ENCODE measurements at regions not wholly inside any gene's neighbourhood (a gene's known extent, or its start where the extent isn't known, plus 50 kb on each side); places are given as distances from the start of the nearest gene placed in this dataset.

DNA sequence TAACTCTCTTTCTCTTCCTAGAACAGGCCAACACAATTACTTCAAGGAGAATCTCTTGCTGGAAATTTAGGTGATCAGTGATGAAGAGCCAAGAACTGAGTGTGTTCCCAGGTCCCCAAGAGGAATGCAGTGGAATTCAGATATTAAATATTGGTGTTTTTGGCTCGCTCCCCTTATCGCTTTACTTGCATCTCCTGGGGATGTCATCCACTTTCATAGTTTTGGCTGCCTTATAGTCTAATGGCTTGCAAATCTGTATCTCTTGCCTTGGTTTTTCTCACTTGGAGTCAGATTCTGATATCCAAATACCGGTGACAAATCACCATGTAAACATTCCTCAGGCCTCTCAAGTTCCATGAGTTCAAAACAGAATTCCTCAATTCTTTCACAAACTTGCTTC lies 151.0 kb upstream of the C1orf87 start:
- H3K9me3 Mint-ChIP-seq: peaks cover 3% of the 10 kb centered on the region
- TF ChIP-seq, protein P1, sequence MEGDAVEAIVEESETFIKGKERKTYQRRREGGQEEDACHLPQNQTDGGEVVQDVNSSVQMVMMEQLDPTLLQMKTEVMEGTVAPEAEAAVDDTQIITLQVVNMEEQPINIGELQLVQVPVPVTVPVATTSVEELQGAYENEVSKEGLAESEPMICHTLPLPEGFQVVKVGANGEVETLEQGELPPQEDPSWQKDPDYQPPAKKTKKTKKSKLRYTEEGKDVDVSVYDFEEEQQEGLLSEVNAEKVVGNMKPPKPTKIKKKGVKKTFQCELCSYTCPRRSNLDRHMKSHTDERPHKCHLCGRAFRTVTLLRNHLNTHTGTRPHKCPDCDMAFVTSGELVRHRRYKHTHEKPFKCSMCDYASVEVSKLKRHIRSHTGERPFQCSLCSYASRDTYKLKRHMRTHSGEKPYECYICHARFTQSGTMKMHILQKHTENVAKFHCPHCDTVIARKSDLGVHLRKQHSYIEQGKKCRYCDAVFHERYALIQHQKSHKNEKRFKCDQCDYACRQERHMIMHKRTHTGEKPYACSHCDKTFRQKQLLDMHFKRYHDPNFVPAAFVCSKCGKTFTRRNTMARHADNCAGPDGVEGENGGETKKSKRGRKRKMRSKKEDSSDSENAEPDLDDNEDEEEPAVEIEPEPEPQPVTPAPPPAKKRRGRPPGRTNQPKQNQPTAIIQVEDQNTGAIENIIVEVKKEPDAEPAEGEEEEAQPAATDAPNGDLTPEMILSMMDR (conservative IDR thresholded peaks at IDR 0.05): no peak
- H3K4me3 Mint-ChIP-seq: no peak overlapping the region
- no peaks in the 10 kb centered on the region for H3K27me3 Mint-ChIP-seq (ENCODE audit: low read depth)
- H3K27ac Mint-ChIP-seq (ENCODE audit: unreplicated experiment): no peak overlapping the region
- no peak for DNase-seq (ENCODE audit: low read depth, low spot score)
- no peaks in the 10 kb centered on the region for H3K36me3 Mint-ChIP-seq (ENCODE audit: low read depth)
- H3K4me1 Mint-ChIP-seq: no peaks in the 10 kb centered on the region

DNA sequence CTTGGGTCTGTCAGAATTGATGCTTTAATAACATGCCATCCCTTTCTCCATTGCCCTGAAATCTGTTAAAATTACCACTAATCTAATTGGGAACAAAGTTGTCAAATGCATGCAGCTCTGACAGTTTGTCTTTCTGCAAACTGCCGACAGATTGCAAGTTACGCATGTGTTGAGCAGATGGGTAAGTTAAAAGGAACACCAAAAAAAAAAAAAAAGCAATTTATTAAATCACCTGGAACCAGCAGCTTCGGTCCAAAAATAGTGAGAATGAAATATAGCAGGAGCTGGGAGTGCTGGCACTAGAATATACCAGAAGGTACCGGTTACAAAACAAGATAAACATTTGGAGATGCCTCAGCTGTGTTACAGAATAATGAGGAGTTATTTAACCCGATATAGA lies 149.6 kb upstream of the C1orf87 start:
- DNase-seq (ENCODE audit: low read depth, low spot score): no peak
- H3K27me3 Mint-ChIP-seq (ENCODE audit: low read depth): no peaks in the 10 kb centered on the region
- H3K36me3 Mint-ChIP-seq (ENCODE audit: low read depth): no peaks in the 10 kb centered on the region
- H3K4me1 Mint-ChIP-seq: no peaks in the 10 kb centered on the region
- H3K9me3 Mint-ChIP-seq: peaks cover 3% of the 10 kb centered on the region
- TF ChIP-seq, protein P1 (conservative IDR thresholded peaks at IDR 0.05): no peak
- no peak overlapping the region for H3K4me3 Mint-ChIP-seq
- H3K27ac Mint-ChIP-seq (ENCODE audit: unreplicated experiment): no peak overlapping the region

DNA sequence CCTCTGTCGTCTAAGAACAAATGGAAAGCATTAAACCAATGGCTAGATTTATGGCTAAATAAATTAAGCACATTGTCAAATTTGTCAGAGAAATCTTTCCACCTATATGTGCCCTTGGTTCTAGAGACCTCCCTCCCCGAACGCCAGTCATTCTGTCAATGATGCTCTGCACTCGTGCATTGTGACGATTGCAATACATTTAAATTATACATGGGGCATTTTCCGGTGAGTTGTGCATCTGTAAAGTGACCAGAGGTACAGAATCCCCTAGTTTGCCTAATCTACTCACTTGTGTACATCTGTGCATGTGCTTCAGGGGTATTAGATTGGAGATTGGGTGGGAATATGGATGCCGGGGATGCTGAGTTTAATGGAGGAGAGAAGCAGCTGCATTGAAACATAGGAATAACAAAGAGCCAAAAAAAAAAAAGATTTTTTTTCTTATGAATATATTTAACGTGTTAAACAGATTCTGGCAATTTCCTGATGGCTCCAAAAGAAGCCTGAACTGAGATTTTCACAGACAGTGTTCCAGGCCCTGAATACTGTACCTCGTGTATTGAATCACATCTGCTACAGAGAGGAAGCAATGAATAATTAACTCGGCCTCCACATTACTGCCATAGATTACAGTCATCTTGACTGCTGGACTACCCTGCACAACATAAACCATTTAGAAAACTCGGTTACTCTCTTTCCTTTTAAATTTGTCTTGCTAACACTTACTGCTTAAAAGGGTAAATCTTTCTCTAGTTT lies 149.0 kb upstream of the C1orf87 start:
- Mint-ChIP-seq H3K36me3 (ENCODE audit: low read depth) (no peaks in the 10 kb centered on the region), H3K27ac (ENCODE audit: unreplicated experiment) (no peak overlapping the region), H3K27me3 (ENCODE audit: low read depth) (no peaks in the 10 kb centered on the region), H3K4me1 (no peaks in the 10 kb centered on the region), H3K4me3 (no peak overlapping the region), H3K9me3 (peaks cover 3% of the 10 kb centered on the region)
- DNase-seq (ENCODE audit: low read depth, low spot score): no peak
- TF ChIP-seq, protein P1 (conservative IDR thresholded peaks at IDR 0.05): no peak

DNA sequence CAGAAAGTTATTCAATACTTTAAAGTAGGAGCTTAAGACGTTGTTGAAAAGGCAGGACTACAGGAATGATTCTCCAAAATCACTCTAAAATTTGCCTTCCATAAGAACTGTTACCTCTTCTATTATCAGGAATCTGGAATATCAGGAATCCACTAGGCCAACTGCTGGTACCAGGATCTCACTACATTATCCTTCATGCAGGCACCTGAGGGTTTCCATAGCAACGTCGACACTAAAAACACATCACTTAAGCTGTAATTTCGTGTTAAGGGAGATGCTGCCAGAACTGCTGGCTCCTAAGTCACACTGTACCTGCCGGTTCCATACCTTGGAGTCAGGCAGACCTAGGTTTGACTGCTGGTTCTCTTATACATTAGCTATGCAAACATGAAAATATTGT lies 139.7 kb upstream of the C1orf87 start:
- no peak overlapping the region for H3K4me3 Mint-ChIP-seq
- no peaks in the 10 kb centered on the region for H3K27me3 Mint-ChIP-seq (ENCODE audit: low read depth)
- H3K36me3 Mint-ChIP-seq (ENCODE audit: low read depth): peaks cover 6% of the 10 kb centered on the region
- TF ChIP-seq, protein P1 (conservative IDR thresholded peaks at IDR 0.05): no peak
- H3K4me1 Mint-ChIP-seq: no peaks in the 10 kb centered on the region
- no peaks in the 10 kb centered on the region for H3K9me3 Mint-ChIP-seq
- H3K27ac Mint-ChIP-seq (ENCODE audit: unreplicated experiment): no peak overlapping the region
- DNase-seq (ENCODE audit: low read depth, low spot score): no peak

DNA sequence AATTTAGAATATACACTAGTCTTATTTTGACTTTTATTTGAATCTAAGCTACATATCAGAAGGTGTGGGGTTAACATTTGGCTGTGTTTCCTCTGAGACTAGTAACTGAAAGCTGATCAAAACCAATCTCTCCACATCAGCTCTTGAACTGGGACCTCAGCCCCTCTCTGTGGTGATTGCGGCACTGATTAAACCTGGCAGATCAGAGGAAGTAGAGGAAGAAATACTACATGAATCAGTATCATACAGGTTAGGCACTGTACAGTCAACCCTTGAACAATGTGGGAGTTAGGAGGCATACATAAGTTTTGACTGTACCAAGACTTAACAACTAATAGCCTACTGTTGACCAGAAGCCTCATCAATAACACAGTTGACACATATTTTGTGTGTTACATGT lies 122.5 kb upstream of the C1orf87 start:
- Mint-ChIP-seq H3K27me3 (ENCODE audit: low read depth) (no peaks in the 10 kb centered on the region), H3K9me3 (peaks cover 6% of the 10 kb centered on the region), H3K27ac (ENCODE audit: unreplicated experiment) (no peak overlapping the region), H3K4me3 (no peak overlapping the region), H3K4me1 (no peaks in the 10 kb centered on the region), H3K36me3 (ENCODE audit: low read depth) (peaks cover 5% of the 10 kb centered on the region)
- TF ChIP-seq, protein P1 (conservative IDR thresholded peaks at IDR 0.05): no peak
- no peak for DNase-seq (ENCODE audit: low read depth, low spot score)
